DMS153 treated with DMSO at 0.1 percent for 48 hours (cell line): ENCODE measurements at regions not wholly inside any gene's neighbourhood (a gene's known extent, or its start where the extent isn't known, plus 50 kb on each side); places are given as distances from the start of the nearest gene placed in this dataset.

Source experiments
- DNase-seq: peaks from one replicate; lab custom pipeline; 2025; ENCODE audit not compliant: unreplicated experiment; lab: John Stamatoyannopoulos, UW

- DNase-seq = no peak
Observed at GRCh38 chr13:53200498-53201453, 172.2 kb downstream of the OLFM4 start.

DNA sequence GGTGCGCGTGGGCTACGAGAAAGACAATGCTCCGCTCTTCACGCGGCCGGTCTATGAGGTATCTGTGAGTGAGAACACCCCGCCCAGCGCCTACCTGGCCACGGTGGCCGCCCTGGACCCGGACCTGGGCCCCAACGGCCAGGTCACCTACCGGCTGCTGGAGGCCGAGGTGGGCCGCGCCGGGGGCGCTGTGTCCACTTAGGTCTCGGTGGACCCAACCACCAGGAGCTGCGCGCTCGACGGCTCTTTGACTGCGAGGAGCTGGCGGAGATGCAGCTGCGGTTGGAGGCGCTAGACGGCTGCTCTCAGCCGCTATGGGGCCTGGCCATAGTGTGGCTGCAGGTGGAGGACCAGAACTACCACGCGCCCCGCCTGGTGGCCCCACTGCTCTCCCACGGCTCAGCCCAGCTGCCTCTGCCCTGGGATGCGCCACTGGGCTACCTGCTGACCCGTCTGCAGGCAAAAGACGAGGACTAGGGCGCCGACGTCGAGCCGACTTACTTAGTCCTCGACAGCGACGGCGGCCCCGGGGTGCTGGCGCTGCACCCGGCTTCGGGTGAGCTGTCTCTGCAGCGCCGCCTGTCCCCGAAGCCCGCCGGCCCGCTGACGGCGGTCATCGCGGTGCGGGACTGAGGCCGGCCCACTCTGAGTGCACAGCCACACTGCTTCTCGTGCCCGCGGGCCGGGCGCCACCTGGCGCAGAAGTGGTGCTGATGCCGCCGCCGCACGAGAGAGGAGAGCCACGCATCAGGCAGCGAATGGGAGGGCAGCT, 173.0 kb downstream of the OLFM4 start:
- no peak for DNase-seq

DNA sequence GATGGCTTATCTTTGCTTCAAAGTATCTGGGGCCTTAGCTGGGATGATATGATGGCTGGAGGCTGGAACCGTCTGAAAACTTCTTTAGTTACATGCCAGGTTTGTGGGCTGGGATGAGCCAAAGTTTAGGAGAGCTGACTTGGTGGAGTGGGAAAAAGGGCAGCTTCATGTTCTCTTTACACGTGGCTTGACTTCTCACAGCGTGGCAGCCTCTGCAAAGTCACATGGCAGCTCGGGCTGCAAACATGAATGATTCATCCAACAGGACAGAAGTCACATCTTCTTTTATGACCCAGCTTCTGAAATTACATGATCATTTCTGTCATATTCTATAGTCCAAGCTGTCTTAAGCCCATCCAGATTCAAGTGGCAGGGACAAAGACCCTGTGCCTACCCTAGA, 176.0 kb downstream of the OLFM4 start:
- DNase-seq = no peak

GRCh38 chr13:53206455-53206854, 177.8 kb downstream of the OLFM4 start:
- peak; percentile 15 for DNase-seq

- no peak for DNase-seq
Observed at GRCh38 chr13:53207556-53207955, 178.9 kb downstream of the OLFM4 start.

- DNase-seq = no peak
Observed at GRCh38 chr13:53214433-53214832, 185.8 kb downstream of the OLFM4 start.

- DNase-seq = no peak
Observed at GRCh38 chr13:53215563-53215962, 186.9 kb downstream of the OLFM4 start.

DNA sequence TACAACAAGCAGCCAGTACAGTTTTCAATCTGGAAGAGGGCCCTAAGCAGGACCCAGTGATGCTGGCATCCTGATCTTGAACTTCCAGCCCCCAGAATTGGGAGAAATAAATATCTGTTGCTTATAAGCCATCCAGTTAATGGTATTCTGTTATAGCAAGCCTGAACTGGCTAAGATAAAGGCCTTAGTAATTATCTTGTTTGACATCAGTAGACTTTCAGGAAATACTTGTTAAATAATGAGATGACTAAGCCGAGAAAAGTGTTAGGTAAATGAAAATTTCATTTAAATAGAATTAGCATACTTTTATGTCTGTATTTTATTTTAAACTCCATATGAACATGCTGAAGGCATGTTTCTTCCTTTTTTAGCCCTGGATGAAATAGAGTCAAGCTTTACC, 188.2 kb downstream of the OLFM4 start:
- no peak for DNase-seq

DNA sequence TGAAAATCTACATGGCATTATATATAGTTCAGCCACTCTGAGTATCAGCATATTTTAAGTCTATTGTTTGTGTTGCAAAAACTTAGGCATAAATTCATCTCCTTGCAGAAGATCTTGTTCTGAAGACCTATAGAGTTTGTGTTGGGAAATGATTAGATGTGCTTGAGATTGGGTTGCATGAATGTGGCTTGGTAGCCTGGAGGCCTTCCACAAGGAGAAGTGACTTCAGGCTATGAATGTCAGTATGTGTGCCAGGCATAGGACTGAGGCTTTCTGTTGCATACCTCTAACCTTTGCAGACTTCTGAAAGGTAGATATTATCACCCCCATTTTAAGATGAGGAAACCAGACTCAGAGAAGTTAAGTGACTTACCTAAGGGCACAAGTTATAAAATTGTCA, 188.6 kb downstream of the OLFM4 start:
- no peak for DNase-seq

DNA sequence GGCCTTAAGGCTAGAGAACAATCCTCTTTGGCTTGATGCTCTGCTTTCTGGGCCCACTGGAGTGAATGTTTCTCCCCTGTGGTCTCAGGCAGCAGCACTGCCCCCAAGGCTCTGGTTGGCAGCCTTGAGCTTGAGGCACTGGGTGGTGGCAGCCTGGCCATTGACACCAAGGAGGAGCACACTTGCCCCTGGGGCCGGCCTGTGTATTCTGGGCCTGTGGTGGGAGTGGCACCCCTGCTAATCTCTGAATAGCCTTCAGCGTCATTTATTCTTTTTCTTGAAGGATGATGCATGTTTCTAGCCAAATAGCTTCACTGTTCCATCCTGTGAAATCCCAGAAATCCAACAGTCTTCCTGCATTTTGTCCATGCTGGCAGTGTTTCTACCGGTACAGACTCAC, 191.4 kb downstream of the OLFM4 start:
- DNase-seq = no peak

DNA sequence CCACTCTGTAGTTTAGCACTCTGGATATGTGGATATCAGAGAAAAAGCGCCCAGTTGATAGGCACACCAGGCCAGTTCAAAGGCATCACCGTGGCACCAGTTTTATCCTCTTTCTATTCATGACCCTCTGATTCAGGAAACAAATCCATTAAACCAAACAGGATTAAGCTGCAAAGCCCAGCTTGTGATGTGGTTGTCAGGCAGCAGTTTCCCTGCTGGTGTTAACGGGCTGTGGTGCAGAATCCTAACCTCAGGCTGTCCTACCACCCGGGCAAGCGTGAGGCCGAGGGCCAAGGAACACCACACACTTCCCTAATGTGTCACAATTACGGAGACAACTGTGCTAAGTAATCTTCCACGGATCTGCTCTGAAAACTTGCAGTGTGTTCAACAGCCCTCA, 209.1 kb downstream of the OLFM4 start:
- DNase-seq = no peak

DNA sequence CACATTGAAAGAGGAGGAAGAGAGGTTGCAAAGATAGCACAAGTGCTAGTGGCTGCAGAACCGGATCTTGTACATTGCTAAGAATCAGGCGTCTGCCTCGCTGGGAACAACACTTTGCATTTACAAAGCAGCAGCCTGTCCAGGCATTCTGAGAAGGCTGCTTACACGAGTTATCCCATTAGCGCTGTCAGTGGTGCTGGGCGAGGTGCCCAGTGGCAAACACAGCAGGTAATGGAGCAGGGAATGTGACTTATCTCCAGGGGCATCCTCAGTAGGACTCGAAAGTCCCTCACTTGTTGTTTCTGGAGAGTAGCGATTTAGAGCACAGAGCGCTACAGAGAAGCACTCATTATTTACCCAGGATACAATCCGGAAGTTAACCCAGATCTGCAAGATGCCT, 209.6 kb downstream of the OLFM4 start:
- peak; percentile 48 for DNase-seq

GRCh38 chr13:53240401-53241025, 211.9 kb downstream of the OLFM4 start:
- no peak for DNase-seq

- DNase-seq = peak; percentile 80
Observed at GRCh38 chr13:53241891-53242348, 213.3 kb downstream of the OLFM4 start.

DNA sequence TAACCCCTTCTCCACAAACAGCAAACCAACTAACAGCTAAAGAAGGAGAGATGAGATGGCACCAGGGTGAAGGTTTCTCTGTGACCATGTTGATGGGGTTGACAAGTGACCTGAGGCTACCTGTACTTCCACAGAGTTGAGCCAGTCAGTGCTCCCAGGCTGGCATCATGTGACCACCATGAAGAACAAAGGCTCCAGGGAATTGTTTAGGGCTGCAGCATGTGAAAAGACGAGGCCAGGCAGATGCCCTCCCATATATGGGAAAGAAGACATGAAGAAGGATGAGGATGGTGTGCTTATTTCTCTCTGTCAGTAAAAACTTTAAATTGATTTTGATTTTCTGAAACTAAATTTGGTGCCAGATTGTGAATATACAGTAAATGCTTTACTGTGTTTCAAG, 220.6 kb downstream of the OLFM4 start:
- DNase-seq = no peak

GRCh38 chr13:53250272-53250875, 221.8 kb downstream of the OLFM4 start:
- DNase-seq = peak; percentile 91

- DNase-seq = no peak
Observed at GRCh38 chr13:53250977-53251376, 222.4 kb downstream of the OLFM4 start.

- no peak for DNase-seq
Observed at GRCh38 chr13:53254500-53254899, 225.9 kb downstream of the OLFM4 start.

DNA sequence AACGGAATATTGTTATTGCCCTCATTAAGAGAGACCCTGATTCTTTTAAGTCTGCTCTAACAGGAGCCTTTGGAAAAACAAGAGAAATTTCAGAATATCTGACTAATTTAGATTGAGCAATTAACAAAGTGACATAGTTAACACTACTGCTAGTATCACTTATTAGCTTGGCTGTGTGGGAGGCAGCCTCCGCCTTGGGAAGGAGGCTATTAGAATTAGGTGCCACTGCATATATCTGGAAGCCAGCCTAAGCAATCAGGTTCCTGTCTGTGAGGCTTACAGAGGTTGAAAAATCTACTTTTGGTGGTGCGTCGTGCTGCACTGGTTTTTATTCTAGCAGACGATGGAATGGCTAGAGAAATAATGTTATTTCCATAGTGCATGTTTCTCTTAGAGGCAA, 227.2 kb downstream of the OLFM4 start:
- no peak for DNase-seq

GRCh38 chr13:53260594-53260993, 232.0 kb downstream of the OLFM4 start:
- no peak for DNase-seq

DNA sequence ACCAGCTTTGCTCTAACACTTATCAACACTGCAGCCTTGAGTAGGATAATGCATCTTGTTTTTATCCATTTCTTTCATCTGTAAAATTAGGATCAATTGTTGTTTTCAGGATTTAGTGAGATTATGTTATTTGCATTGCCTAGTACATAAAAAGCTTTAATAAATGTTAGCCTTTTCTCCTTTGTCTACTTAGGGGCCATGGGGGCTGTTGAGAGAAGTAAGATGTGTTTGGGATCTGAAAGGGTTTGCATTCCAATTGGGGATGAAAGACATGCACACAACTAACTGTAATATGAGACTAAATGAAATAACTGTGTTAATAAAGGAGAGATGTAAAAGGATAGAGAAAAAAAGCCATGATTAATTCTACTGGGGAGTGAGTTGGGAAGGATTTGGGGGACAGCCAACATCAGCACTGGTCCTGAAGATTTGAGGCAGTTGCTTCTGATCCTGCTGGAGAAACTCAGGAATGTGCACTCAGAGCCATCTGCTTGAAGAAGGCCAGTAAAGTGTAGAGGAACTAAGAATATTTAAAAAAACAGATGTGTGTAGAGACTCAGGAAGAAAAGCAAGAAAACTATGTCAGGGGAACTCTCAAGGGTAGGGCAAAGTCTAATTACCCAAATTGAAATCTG, 236.3 kb downstream of the OLFM4 start:
- no peak for DNase-seq
